Frontal cortex (tissue), 3 donors: ENCODE measurements at regions not wholly inside any gene's neighbourhood (a gene's known extent, or its start where the extent isn't known, plus 50 kb on each side); places are given as distances from the start of the nearest gene placed in this dataset.
"Not testable (repeated sequence)": the region's sequence is repeated elsewhere in the genome, so short reads cannot be mapped to it uniquely, and the experiment has no call there.

Experiments
- DNase-seq, 2 donors: peaks; one replicate each; pipeline ENCODE4 v3.0.0; 2012; ENCODE audit warnings: low spot score in 2 of 2
- FAIRE-seq: peaks from 2 replicates; lab custom pipeline; 2012; peaks lifted over from hg19 to GRCh38; lab: Jason Lieb, UNC
- donor health status: control.
- donor health status: control.
- donor health status: control.

DNA sequence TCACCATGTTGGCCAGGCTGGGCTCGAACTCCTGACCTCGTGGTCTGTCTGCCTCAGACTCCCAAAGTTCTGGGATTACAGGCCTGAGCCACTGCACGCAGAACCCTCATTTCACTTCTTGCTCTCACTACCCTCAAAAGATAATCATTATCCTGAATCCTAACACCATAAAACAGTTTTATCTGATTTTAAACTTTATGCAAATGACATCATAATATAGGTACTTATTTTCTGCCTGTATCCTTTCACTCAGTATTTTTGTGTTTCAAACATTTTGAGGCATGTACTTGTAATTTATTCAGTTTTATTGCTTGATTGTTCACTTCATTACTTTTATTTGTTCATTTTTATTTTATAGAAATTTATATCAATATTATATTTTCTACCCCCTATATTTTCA lies 719.2 kb upstream of the ARRDC3 start:
- DNase-seq (no peak), FAIRE-seq (no peak)

DNA sequence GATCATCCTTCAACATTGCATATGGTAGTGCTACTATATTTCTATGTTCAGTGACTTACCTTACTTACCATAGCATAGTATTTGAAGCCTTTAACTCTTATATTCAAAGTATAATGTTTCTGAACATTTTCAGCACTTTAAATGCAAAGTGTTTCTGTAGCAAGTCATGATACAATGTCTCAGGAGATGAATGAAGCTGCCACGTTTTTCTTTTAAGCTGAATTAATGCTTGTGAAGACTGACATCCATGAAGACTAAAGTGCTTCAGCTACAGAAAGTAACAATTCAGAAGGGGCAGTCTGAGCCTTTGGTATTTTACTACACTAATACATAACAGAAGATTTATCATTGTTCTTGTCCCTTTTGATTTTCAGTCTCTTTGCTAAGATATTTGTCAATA lies 709.1 kb upstream of the ARRDC3 start:
- DNase-seq (no peak), FAIRE-seq (no peak)

DNA sequence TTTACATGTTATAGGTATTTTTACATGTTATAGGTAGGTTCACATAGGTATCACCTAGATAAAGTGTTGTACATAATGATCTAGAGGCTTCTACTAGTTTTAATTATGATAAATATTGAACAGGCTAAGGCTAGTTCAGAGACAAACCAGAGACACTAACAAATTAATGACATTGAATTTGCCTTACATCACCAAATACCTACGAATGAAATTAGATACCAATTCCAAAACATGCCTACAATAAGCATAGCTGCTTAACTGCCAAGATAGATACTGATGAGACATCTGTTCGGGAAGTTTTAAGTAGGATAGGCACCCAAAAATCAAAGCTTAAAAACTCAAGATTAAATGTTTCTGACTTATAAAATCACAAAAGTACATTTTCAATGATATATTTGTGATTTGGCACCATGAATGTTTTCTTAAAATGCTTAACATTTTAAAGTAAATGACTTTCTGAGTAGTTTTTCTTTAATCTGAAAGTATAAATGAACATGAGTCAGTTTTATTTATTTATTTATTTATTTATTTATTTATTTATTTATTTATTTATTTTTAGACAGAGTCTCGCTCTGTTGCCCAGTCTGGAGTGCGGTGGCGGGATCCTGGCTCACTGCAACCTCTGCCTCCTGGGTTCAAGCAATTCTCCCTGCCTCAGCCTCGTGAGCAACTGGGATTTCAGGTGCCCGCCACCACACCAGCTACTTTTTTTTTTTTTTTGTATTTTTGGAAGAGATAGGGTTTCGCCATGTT lies 703.1 kb upstream of the ARRDC3 start:
- FAIRE-seq (peak; percentile 13), DNase-seq (no peak)

DNA sequence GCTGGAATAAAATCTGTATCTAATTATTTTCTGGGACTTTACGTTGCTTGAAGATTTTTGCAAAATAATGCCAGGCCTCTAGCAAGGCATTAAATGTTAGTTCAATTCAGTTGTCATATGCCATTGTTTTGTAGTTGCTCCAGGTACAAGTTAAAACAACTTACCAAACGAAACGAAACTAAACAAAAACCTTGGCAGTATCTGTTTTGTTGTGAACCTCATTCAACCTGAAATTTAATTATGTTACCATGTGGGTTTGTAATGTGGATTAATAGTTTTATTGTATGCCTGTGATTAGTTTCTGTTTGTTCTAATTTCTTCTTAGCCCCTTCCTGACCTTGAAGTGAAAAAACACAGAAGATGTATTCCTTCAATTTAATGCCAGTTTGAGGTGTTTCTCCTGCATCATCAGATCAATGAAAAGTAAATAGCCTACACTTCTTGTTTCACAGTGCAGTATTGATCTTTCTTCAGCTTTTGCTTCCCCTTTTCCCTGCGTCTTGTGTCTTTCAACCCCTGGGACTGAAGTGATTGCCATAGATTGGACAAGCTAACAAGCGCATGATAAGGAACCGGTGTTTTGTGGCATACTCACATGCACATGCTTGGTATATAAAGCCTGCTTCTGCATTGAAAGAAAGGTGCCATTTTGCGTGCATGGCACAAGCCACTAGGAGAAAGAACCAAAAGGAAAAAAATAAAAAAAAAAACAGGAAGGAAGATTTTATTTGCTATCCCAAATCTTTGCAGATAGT lies 699.0 kb upstream of the ARRDC3 start:
- FAIRE-seq, result no peak

DNA sequence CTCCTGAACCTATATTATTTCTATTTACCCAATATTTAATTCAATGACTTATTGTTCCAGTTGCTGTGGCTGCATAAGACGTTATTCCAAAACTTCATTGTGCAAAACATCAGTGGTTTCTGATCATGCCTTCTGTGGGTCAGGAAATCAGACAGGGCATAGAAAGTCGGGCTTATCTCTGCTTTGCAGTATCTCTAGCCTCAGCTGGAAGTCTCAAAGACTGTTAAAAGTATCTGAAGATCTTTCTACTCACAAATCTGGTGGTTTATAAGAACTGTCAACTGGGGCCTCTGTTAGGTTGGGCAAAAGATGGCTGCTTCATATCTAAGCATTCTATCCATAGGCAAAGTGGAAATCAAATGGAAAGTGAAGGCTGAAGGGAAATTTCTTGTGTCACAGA lies 687.7 kb upstream of the ARRDC3 start:
- FAIRE-seq (no peak), DNase-seq (no peak)

More for the DNA sequence above, 699.0 kb upstream of the ARRDC3 start:
- DNase-seq, result no peak

DNA sequence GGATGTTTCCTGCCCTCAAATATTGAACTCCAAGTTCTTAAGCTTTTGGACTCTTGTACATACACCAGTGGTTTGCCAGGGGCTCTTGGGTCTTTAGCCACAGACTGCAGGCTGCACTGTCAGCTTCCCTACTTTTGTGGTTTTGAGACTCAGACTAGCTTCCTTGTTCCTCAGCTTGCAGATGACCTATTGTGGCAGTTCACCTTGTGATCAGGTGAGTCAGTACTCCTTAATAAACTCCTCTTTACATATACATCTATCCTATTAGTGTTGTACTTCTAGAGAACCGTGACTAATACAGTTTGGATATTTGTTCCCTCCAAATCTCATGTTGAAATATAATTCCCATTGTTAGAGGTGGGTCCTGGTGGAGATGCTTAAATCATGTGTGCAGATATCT lies 681.9 kb upstream of the ARRDC3 start:
- FAIRE-seq, result no peak
- DNase-seq, result no peak

DNA sequence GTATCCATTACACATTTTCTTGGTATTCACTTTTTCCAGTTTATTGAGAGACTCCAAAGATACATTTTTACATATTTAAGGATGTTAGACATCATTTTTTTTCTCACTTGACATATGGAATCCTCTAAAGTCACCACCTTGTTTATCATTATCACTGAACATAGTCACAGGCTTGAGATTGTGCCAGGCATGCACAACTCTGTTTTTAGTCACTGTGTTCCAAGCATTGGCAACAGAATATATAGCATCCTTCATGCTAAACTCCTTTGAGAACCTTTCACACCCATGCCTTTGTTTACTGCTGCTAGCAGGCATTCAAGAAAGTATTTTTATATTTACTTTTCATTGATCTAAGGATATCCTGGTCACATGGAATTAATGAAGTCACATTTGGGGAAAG lies 668.6 kb upstream of the ARRDC3 start:
- DNase-seq (no peak), FAIRE-seq (no peak)

DNA sequence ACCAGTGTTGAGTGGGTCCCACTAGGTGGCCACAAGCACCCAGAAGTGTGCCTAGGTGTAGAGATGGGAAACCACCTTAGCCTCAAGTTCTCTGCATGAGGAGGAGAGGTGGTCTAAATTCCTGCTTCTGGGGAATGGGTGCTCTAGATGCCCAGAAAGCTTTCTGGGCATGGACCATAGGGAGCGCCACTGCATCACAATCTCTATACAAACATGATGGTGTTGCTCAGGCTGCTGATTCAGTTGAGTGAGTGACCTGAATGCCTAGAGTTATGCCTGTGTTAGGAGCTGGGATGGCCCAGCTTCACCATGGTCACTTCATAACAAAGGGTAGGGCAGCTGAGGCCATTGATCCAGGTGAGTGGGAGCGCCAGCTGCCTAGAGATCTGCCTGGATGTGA lies 667.9 kb upstream of the ARRDC3 start:
- FAIRE-seq, result no peak

DNA sequence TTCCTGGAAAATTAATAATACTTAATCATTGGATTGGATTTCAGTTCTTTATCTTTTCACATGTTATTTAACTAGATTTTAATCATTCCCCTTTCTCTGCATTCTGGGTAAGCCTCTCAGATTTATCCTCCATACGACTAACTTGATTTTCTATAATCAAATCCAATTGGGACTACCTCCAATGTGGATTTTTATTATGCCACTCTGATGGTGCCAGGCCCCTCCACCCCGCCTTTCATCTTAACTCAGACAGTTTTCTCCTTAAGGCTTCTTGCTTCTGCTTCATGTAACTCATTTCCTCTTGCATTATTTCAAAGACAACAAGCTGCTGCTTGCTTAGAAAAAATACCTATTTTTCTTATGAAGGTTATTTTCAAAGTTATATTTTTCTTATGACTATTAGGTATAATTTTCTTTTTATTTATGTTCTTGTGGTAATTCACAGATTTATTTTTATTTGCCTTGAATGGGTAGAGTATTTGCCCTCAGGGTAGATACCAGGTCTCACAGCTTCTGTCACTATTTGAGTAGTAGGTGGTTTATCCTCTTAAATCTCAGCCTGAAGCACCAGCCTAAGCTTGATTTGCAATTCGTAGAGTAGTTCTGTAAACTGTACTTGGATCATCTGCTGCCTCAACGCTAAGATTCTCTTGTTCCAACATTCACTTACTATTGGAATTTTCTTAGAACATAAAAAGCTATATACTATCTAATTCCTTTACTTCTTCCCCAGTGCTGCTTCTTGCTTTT lies 659.0 kb upstream of the ARRDC3 start:
- FAIRE-seq (no peak), DNase-seq (no peak)

More for the DNA sequence above, 667.9 kb upstream of the ARRDC3 start:
- DNase-seq, result no peak

DNA sequence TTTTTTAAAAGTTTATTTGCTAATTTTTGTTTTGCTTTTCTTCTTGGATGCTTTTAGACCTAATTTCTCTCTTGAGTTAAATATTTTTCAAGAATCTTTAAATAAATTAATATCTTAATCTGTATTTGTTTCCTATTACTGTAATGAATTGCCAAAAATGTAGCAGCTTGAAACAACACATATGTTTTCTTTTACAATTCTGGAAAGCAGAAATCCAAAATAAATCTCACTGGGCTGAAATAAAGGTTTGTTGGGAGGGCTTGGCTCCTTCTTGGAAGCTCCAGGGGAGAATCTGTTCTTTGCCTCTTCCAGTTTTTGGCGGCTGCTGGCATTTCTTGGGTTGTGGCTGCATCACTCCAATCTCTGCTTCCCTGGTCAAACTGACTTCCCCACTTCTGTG lies 658.1 kb upstream of the ARRDC3 start:
- FAIRE-seq, result no peak
- no peak for DNase-seq

DNA sequence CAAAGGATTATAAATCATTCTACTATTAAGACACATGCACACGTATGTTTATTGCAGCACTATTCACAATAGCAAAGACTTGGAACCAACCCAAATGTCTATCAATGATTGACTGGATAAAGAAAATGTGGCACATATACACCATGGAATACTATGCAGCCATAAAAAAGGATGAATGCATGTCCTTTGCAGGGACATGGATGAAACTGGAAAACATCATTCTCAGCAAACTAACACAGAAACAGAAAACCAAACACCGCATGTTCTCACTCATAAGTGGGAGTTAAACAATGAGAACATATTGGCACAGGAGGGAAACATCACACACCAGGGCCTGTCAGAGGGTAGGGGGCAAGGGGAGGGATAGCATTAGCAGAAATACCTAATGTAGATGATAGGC lies 646.7 kb upstream of the ARRDC3 start:
- not testable (repeated sequence) for FAIRE-seq, DNase-seq

DNA sequence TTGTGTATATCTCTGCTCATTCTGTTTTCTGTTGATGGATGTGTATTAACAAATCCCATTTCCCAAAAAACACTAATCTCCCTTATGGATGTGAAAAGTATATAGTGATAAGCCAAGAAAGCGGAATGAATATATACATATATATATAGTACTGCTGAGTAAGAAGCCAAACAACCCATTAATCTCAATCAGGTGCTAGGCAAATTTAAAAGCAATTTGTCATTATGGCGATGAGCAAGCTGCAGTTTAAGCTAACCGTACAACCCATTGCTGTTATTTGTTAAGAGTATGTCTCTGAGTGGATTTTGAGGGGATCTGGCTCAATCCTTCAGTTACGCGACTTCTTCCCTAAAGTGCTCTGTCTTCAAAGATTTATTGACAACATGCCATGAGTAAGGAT lies 640.4 kb upstream of the ARRDC3 start:
- FAIRE-seq, result no peak
- no peak for DNase-seq

DNA sequence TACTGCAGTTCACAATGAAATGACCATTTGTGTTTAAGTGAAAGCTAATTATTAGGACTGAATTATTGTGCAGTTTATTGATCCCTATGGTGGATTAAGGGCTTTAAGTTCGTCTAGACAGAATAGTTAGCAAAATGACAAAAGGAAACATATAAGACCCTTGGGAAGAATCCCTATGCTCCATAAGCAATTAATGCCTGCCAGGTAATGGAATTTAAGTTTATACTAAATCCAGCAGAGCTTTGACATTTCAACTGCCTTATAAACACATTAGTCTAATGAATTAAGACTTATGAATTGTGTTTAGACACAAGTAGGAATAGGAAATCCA lies 640.0 kb upstream of the ARRDC3 start:
- DNase-seq (no peak), FAIRE-seq (no peak)

DNA sequence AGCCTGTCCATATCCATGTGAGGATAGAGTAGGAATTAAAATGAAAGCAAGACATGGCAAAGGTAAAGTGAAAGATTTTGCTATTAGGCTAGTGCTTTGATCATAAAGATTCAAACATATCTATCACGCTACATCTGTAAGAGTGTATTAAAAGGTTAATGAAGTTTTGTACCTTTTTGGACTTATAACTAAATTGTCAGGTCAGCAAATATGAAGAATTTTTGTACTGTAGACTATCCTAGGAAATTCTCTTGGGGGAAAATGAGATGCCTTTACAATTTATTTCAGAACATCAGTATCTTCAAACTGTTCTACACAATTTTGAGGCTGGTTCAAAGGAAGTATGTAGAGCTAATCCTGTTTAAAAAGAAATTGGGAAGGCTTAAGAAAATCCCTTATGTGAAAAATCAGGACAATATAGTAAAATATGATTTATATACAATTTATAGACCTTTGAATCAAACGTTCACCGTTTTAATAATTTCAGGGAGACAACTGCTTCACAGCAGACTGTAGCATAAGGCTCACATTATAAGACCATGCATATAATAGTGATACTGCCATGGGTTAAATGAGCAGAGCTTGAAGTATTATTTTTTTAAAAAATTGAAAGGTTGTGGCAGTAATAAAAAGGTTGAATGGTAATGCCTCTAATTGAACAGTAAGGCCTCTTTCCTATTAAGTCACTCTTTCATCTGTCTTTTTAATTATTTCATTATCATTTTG lies 639.5 kb upstream of the ARRDC3 start:
- DNase-seq (no peak), FAIRE-seq (no peak)

DNA sequence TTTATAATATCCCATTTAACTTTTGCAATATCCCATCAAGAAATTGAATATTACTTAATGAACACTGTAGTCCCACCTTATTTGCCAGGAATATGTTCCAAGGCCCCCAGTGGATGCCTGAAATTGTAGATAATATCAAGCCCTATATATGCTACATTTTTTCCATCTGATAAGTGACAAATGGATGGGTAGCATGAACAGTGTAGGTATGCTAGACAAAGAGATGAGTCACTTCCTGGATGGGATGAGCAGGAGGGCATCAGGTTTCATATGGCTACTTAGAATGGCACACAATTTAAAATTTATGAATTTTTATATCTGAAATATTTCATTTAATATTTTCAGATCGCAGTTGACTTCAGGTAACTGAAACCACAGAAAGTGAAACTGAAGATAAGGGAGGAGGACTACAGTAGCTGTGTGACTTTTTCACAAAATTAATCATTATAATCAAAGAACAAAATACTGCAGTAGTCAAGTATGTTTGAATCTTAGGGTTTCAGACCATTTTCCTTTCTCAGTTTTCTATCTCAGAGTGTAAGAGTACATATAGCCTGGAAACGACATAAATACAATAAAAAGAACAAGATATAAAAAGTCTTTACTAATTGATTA lies 636.4 kb upstream of the ARRDC3 start:
- no peak for FAIRE-seq

DNA sequence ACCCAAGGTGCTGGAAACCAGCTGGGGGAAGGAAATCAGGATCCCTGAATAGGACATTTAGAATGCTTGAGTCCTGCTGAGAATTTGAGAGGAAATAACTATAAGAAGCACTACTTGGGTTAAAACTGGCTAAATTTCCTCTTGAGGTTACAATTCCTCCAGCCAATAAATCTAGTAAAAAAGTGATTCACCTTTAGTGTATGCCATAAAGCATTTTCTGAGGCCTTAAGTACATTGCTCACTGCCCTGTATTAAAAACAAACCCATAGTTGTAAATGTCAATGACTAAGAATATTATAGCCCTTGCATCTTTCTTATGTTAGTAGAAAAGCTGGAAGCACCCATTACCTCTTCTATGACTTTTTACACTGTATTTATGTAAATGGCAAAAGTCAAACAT lies 634.7 kb upstream of the ARRDC3 start:
- FAIRE-seq (no peak), DNase-seq (no peak)

More for the DNA sequence above, 636.4 kb upstream of the ARRDC3 start:
- DNase-seq, result no peak

DNA sequence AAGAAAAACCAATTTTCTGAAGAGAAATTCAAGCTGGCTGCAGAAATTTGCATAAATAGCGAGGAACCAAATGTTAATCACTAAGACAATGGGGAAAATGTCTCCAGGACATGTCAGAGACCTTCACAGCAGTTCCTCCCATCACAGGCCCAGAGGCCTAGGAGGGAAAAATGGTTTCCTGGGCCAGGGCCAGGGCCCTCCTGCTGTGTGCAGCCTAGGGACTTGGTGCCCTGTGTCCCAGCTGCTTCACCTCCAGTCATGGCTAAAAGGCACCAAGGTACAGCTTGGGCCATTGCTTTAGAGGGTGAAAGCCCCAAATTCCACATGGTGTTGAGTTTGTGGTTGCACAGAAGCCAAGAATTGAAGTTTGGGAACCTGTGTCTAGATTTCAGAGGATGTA lies 628.7 kb upstream of the ARRDC3 start:
- FAIRE-seq, DNase-seq: not testable (repeated sequence)

DNA sequence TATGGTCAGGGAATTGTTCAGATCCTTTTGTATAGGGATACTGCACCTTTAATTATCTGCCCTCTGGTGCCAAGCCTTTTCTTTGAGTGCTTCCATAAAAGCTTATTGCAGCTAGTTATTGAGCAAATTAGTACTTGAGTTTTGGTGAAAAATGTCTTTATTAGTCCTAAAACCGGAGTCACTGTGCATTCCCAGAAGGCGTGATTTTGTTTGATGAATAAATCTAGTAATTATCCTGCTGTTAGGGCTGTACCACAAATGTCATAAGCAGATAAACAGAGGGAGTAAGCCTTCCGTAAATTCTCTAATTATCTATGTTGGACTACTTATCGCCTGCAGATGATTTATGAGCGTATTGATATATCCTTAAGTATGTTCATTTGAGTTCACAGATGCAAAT lies 620.7 kb upstream of the ARRDC3 start:
- FAIRE-seq (no peak), DNase-seq (no peak)

DNA sequence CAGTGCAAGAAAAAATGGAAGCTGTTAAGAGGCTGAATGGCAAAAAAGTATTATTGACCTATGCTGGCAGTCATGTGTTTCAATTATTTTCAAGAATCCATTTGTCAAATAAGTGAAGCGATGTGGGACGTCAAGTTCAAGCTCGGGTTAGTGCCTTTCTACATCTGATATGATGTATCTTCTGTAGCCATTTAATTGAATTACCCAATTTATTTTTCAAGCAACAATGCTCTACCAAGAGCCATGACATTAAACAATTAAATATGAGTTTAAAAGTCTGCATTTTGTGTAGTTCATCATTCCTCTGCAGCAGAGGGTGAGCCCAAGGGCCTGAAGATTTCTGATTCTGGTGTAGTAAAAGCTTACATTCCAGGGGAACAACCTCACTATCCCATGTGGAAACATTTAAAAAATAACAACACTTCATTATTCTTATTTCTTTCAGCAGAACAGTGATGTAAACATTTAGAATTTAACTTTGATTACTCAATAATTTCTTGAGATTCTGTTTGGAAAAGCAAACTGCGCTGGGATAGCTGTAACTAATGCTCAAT lies 619.7 kb upstream of the ARRDC3 start:
- DNase-seq (no peak), FAIRE-seq (no peak)

DNA sequence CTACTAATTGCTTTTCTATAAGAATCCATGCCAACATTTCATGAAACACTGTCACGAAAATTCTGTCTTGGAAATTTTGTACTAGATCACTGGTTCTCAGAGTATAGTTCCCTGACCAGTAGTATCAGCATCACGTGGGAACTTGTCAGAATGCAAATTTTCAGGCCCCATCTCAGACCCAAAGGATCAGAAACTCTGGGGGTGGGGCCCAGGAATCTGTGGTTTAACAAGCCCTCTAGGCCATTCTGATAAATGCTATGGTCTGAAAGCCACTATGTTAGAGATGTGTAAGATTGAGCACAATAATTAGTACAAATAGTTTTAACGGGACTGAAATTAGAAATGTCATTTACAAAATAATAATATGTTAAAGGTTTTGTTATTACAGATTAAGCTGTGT lies 615.7 kb upstream of the ARRDC3 start:
- FAIRE-seq (no peak), DNase-seq (no peak)
